ENCODE measurements at regions not wholly inside any gene's neighbourhood (a gene's known extent, or its start where the extent isn't known, plus 50 kb on each side); places are given as distances from the start of the nearest gene placed in this dataset.
"Not testable (repeated sequence)": the region's sequence is repeated elsewhere in the genome, so short reads cannot be mapped to it uniquely, and the experiment has no call there.

GRCh38 chr1:184823080-184823479 lies 68.4 kb upstream of the EDEM3 start:
- DNase-seq (ENCODE audit: low read depth), result no peak
- H3K4me3 ChIP-seq (ENCODE audit: low read depth, low read length), result no peak overlapping the region
- no peak for TF ChIP-seq CTCF (IDR thresholded peaks at IDR 0.05; ENCODE audit: low read depth, low read length)
- no peak for TF ChIP-seq POLR2A (IDR thresholded peaks at IDR 0.05; ENCODE audit: extremely low read depth, insufficient read length)
- no peak for TF ChIP-seq MYC (IDR thresholded peaks at IDR 0.05; ENCODE audit: low read depth, low read length)
- TF ChIP-seq, protein P1, sequence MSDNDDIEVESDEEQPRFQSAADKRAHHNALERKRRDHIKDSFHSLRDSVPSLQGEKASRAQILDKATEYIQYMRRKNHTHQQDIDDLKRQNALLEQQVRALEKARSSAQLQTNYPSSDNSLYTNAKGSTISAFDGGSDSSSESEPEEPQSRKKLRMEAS (IDR thresholded peaks at IDR 0.05; ENCODE audit: low read depth, low read length), result no peak

- no peak for DNase-seq (ENCODE audit: low read depth)
- no peak for TF ChIP-seq CTCF (IDR thresholded peaks at IDR 0.05; ENCODE audit: low read depth, low read length)
- TF ChIP-seq POLR2A (IDR thresholded peaks at IDR 0.05; ENCODE audit: extremely low read depth, insufficient read length), result no peak
- TF ChIP-seq, protein P1 (IDR thresholded peaks at IDR 0.05; ENCODE audit: low read depth, low read length), result no peak
- TF ChIP-seq MYC (IDR thresholded peaks at IDR 0.05; ENCODE audit: low read depth, low read length), result no peak
These were observed 67.6 kb upstream of the EDEM3 start for GRCh38 chr1:184822267-184822666.

DNA sequence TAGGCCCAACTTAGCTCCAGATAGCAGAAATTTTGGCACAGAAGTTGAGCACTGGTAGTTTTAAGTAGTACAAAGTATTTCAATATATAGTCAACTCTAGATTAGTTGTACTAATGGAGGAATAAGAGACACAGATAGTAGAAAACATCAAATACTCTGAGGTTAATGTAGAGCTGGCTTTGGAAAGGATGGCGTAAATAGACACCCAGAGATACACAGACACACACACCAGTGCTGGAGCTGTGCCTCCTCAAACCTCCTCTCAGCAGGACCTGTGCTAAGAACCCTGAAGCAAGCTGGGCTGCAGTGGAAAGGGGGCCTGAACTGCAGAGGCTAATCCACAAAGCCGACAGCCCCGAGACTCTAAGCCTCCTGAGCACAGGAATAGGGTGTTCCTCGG lies 67.0 kb upstream of the EDEM3 start:
- TF ChIP-seq, protein P1 (IDR thresholded peaks at IDR 0.05; ENCODE audit: low read depth, low read length), result no peak
- TF ChIP-seq CTCF (IDR thresholded peaks at IDR 0.05; ENCODE audit: low read depth, low read length), result no peak
- TF ChIP-seq MYC (IDR thresholded peaks at IDR 0.05; ENCODE audit: low read depth, low read length), result no peak
- H3K4me3 ChIP-seq (ENCODE audit: low read depth, low read length), result no peak overlapping the region
- no peak for DNase-seq (ENCODE audit: low read depth)

More at GRCh38 chr1:184822267-184822666, 67.6 kb upstream of the EDEM3 start:
- no peak overlapping the region for H3K4me3 ChIP-seq (ENCODE audit: low read depth, low read length)

- TF ChIP-seq POLR2A (IDR thresholded peaks at IDR 0.05; ENCODE audit: extremely low read depth, insufficient read length) (no peak), CTCF (IDR thresholded peaks at IDR 0.05; ENCODE audit: low read depth, low read length) (no peak), MYC (IDR thresholded peaks at IDR 0.05; ENCODE audit: low read depth, low read length) (no peak)
- TF ChIP-seq, protein P1 (IDR thresholded peaks at IDR 0.05; ENCODE audit: low read depth, low read length), result no peak
- DNase-seq (ENCODE audit: low read depth), result no peak
- no peak overlapping the region for H3K4me3 ChIP-seq (ENCODE audit: low read depth, low read length)
These were observed 66.3 kb upstream of the EDEM3 start for GRCh38 chr1:184820956-184821355.

DNA sequence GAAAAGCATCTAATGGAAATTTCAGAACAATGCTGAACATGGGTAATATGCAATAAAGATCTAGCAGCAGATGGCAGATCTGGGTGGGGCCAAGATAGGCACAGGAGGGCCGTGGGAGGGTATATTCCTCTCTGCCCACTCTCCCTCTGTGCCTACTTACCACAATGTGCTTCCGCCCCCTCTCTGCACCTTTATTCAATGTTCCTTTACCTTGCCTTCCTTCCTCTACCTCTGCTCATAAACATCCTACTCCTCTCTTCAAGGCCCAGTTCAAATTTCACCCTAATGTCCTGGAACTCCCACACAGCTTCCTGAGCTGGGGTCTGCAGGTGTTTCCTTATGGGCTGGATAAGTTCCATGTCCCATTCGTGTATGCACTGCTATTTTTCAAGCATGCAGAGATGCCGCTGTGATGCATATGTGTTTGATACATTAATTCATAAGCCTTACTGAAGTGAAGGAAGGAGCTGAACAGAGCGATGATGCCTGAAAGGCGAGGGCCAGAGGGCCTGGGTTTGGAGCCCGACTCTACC lies 65.6 kb upstream of the EDEM3 start:
- no peak overlapping the region for H3K4me3 ChIP-seq (ENCODE audit: low read depth, low read length)
- TF ChIP-seq, protein P1 (IDR thresholded peaks at IDR 0.05; ENCODE audit: low read depth, low read length), result no peak

DNA sequence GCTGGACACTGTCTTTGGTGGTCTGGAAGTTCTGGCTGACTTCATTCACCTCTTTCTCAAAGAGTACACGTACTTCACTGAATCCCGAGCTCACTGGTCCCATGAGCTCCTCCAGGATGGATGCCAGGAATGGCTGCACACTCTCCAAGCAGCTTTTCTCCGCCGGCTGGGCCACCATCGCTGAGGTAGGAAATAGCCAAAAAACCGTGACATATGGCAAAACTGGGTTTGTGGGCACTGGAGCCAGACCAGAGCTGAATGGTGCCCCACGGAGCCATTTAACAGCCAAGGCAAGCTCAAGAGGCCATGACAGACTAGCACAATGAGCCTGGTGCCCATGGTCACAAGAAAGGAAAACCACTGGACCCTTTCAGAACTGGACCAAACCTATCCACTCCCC lies 64.0 kb upstream of the EDEM3 start:
- no peak for DNase-seq (ENCODE audit: low read depth)
- TF ChIP-seq MYC (IDR thresholded peaks at IDR 0.05; ENCODE audit: low read depth, low read length), result no peak
- H3K4me3 ChIP-seq (ENCODE audit: low read depth, low read length), result no peak overlapping the region

More for the DNA sequence above, 65.6 kb upstream of the EDEM3 start:
- no peak for DNase-seq (ENCODE audit: low read depth)

- DNase-seq (ENCODE audit: low read depth); H3K4me3 ChIP-seq (ENCODE audit: low read depth, low read length): not testable (repeated sequence)
These were observed 62.3 kb upstream of the EDEM3 start for GRCh38 chr1:184817003-184817402.
